HepG2 (cell line): ENCODE measurements at regions not wholly inside any gene's neighbourhood (a gene's known extent, or its start where the extent isn't known, plus 50 kb on each side); places are given as distances from the start of the nearest gene placed in this dataset.

ENCODE experiments used
- HDAC1 ChIP-seq: sonication (generic); formaldehyde crosslinking; IDR thresholded peaks from 2 replicates; pipeline ENCODE4 v1.5.1; 2020; ENCODE audit warnings: mild to moderate bottlenecking, missing genetic modification reagents
- KIAA2018 ChIP-seq: sonication (generic); formaldehyde crosslinking; IDR thresholded peaks from 2 replicates; pipeline ENCODE4 v1.5.0; 2020; ENCODE audit warnings: mild to moderate bottlenecking, missing genetic modification reagents, borderline replicate concordance
- MLX ChIP-seq: IDR thresholded peaks from 2 replicates; pipeline ENCODE4 v1.6.1; 2016
- SKIL ChIP-seq: sonication (generic); formaldehyde crosslinking; IDR thresholded peaks from 2 replicates; pipeline ENCODE4 v1.8.0; 2022; ENCODE audit warnings: missing genetic modification reagents, mild to moderate bottlenecking, moderate library complexity, borderline replicate concordance
- TCF7L2 ChIP-seq: IDR thresholded peaks from 2 replicates; pipeline ENCODE4 v1.6.1; 2011; ENCODE audit warnings: mild to moderate bottlenecking, low read depth, low read length, moderate library complexity
- ZBED4 ChIP-seq: sonication (generic); formaldehyde crosslinking; IDR thresholded peaks from 2 replicates; pipeline ENCODE4 v1.4.0; 2020; ENCODE audit warnings: missing genetic modification reagents, borderline replicate concordance
- ZBTB2 ChIP-seq: sonication (generic); formaldehyde crosslinking; IDR thresholded peaks from 2 replicates; pipeline ENCODE4 v1.8.0; 2022; ENCODE audit warnings: low read depth, missing genetic modification reagents
- ZNF234 ChIP-seq: sonication (generic); formaldehyde crosslinking; conservative IDR thresholded peaks from 2 replicates; pipeline ENCODE4 v1.5.1; 2020; ENCODE audit warnings: mild to moderate bottlenecking, missing genetic modification reagents
- ZSCAN5A ChIP-seq: sonication (generic); formaldehyde crosslinking; IDR thresholded peaks from 2 replicates; pipeline ENCODE4 v1.8.0; 2022; ENCODE audit warnings: mild to moderate bottlenecking, missing genetic modification reagents, borderline replicate concordance

GRCh38 chr12:113766131-113766878 lies 199.8 kb downstream of the RBM19 start (continued):
- TF ChIP-seq KIAA2018 (no peak), ZNF234 (0 out of 2 replicates have a peak, but pooled peaks have one; percentile 26), TCF7L2 (no peak), HDAC1 (CRISPR knock-in tag) (peak; percentile 76), MLX (CRISPR knock-in tag) (0 out of 2 replicates have a peak, but pooled peaks have one; percentile 22), ZSCAN5A (no peak), SKIL (CRISPR knock-in tag) (peak; percentile 78), ZBED4 (CRISPR knock-in tag) (no peak), ZBTB2 (peak; percentile 68)
